Neural progenitor cell (in vitro differentiated cells): ENCODE measurements at regions not wholly inside any gene's neighbourhood (a gene's known extent, or its start where the extent isn't known, plus 50 kb on each side); places are given as distances from the start of the nearest gene placed in this dataset.

Source experiments
- EZH2 ChIP-seq: fragments of 200-600 bp; sonication (generic); IDR thresholded peaks from 2 replicates; pipeline ENCODE4 v1.6.1; 2017; ENCODE audit warnings: antibody characterized with exemption, mild to moderate bottlenecking, moderate library complexity
- EZH2phosphoT487 ChIP-seq: fragments of 200-600 bp; sonication (generic); IDR thresholded peaks from 2 replicates; pipeline ENCODE4 v1.6.1; 2017; ENCODE audit warnings: antibody characterized with exemption
- TF ChIP-seq, protein P1 (sequence below): fragments of 200-600 bp; sonication (generic); IDR thresholded peaks from 2 replicates; pipeline ENCODE4 v1.5.1; 2017; ENCODE audit warnings: antibody characterized with exemption, mild to moderate bottlenecking

DNA sequence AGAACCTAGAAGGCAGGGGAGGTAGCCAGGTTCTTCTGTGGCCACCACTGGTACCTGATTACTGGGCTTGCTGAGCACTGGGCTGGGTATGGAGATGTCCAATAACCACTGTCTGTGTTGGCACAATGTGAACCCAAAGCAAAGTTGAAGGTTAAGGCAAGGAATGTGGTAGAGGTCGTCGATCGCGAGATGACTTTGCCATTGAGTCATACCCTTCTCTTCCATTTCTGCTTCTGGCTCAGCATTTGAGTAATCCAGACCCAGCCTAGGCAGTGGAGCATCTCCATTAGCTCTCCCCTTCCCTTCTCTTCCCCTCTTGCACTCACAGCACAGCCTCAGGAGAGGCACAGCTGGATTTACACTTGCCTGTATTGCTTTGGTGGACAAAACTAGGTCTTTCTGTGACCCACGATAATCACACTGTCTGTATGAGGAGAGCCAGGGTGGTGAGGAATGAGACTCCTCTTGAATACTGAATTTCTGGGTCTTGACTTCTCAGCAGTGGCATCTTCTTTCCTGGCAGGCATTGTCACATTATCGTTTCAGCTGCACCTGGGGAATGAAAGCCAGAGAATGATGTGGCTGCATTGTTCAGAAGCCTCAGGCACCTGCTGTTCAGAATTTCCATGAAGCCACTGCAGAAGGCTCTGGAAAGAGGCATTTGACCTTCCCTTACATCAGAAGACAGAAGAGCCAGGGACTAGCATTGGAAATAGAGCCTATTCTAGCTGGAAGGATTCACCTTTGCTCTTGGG lies 272.6 kb downstream of the PDCD6IP start:
- TF ChIP-seq, protein P1, sequence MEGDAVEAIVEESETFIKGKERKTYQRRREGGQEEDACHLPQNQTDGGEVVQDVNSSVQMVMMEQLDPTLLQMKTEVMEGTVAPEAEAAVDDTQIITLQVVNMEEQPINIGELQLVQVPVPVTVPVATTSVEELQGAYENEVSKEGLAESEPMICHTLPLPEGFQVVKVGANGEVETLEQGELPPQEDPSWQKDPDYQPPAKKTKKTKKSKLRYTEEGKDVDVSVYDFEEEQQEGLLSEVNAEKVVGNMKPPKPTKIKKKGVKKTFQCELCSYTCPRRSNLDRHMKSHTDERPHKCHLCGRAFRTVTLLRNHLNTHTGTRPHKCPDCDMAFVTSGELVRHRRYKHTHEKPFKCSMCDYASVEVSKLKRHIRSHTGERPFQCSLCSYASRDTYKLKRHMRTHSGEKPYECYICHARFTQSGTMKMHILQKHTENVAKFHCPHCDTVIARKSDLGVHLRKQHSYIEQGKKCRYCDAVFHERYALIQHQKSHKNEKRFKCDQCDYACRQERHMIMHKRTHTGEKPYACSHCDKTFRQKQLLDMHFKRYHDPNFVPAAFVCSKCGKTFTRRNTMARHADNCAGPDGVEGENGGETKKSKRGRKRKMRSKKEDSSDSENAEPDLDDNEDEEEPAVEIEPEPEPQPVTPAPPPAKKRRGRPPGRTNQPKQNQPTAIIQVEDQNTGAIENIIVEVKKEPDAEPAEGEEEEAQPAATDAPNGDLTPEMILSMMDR, result no peak
- TF ChIP-seq EZH2phosphoT487, result no peak
- TF ChIP-seq EZH2, result no peak
